Activated naive CD4-positive, alpha-beta T cell treated with anti-CD3 and anti-CD28 coated beads, Interleukin-2, amount 10 ng/mL, durations not matched to agents 7 days and 5 days (primary cell): ENCODE measurements at regions not wholly inside any gene's neighbourhood (a gene's known extent, or its start where the extent isn't known, plus 50 kb on each side); places are given as distances from the start of the nearest gene placed in this dataset.
A peak's percentile ranks its signal among the peaks of the same experiment; 100 is the strongest.
"Not testable (repeated sequence)": the region's sequence is repeated elsewhere in the genome, so short reads cannot be mapped to it uniquely, and the experiment has no call there.

Source experiments
- CTCF ChIA-PET: fragments of 350-600 bp; sonication (Branson Sonifier 250); formaldehyde crosslinking; loops from one replicate; lab custom pipeline; 2021; ENCODE audit warnings: antibody characterized with exemption; lab: Charles Lee
- DNase-seq: peaks from one replicate; pipeline ENCODE4 v3.0.0-alpha.2; 2020
- H3K27ac Mint-ChIP-seq: one replicate; pipeline ENCODE4 v1.8.0; 2021; ENCODE audit warnings: mild to moderate bottlenecking, moderate library complexity, mixed read lengths
- H3K27me3 Mint-ChIP-seq: one replicate; pipeline ENCODE4 v1.8.0; 2021; ENCODE audit warnings: mild to moderate bottlenecking, mixed read lengths
- H3K36me3 Mint-ChIP-seq: one replicate; pipeline ENCODE4 v1.8.0; 2021; ENCODE audit warnings: mixed read lengths
- H3K4me1 Mint-ChIP-seq: one replicate; pipeline ENCODE4 v1.8.0; 2021; ENCODE audit warnings: mixed read lengths
- H3K4me3 Mint-ChIP-seq: one replicate; pipeline ENCODE4 v1.8.0; 2021; ENCODE audit warnings: mild to moderate bottlenecking, moderate library complexity, mixed read lengths
- H3K9me3 Mint-ChIP-seq: one replicate; pipeline ENCODE4 v1.8.0; 2021; ENCODE audit warnings: mixed read lengths

DNA sequence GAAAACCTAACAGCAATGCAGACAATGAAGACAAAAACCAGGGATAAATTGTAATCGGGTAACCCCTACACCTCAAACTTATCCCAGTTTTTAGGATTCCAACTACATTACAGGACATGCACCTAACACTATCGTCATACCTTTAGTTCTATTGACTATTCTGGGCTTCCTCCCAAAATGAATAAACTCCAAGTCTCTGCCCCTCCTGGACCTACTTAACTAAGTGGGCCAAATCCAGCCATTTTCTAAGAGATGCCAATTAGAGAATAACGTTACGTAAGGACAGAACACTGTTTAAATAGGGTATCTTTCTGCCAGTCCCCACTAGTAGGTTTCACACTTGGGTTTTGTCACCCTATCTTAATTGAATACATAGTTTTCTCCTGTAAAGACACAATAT lies 253.1 kb upstream of the MKLN1 start:
- Mint-ChIP-seq H3K9me3 (no peaks in the 10 kb centered on the region), H3K4me3 (no peak overlapping the region), H3K27ac (no peak overlapping the region), H3K36me3 (peaks cover 26% of the 10 kb centered on the region), H3K27me3 (no peaks in the 10 kb centered on the region), H3K4me1 (peaks cover 17% of the 10 kb centered on the region)
- CTCF ChIA-PET = interaction anchor here (1.5 kb wide), 1 partner anchor 135 kb away, joined by 3 read pairs; no protein-coding TSS in a partner anchor
- no peak for DNase-seq

- no peaks in the 10 kb centered on the region for H3K27me3 Mint-ChIP-seq
- CTCF ChIA-PET = no interaction called here
- H3K4me3 Mint-ChIP-seq = no peak overlapping the region
- H3K36me3 Mint-ChIP-seq = peaks cover 26% of the 10 kb centered on the region
- H3K9me3 Mint-ChIP-seq = no peaks in the 10 kb centered on the region
- DNase-seq = no peak
- peak overlapping the region; percentile 5 for H3K27ac Mint-ChIP-seq
- peaks cover 15% of the 10 kb centered on the region for H3K4me1 Mint-ChIP-seq
Observed at GRCh38 chr7:131075406-131075805, 252.3 kb upstream of the MKLN1 start.

- no peak overlapping the region for H3K27ac Mint-ChIP-seq
- CTCF ChIA-PET = no interaction called here
- H3K4me1 Mint-ChIP-seq = peaks cover 14% of the 10 kb centered on the region
- no peaks in the 10 kb centered on the region for H3K9me3 Mint-ChIP-seq
- no peaks in the 10 kb centered on the region for H3K27me3 Mint-ChIP-seq
- no peak overlapping the region for H3K4me3 Mint-ChIP-seq
- no peak for DNase-seq
- peaks cover 24% of the 10 kb centered on the region for H3K36me3 Mint-ChIP-seq
Observed at GRCh38 chr7:131076032-131076431, 251.6 kb upstream of the MKLN1 start.

GRCh38 chr7:131076711-131077181 lies 250.9 kb upstream of the MKLN1 start:
- peaks cover 13% of the 10 kb centered on the region for H3K4me1 Mint-ChIP-seq
- H3K27me3 Mint-ChIP-seq = no peaks in the 10 kb centered on the region
- peaks cover 24% of the 10 kb centered on the region for H3K36me3 Mint-ChIP-seq
- H3K27ac Mint-ChIP-seq = peak overlapping the region; percentile 66
- no peak for DNase-seq
- no peaks in the 10 kb centered on the region for H3K9me3 Mint-ChIP-seq
- no peak overlapping the region for H3K4me3 Mint-ChIP-seq
- CTCF ChIA-PET = no interaction called here

DNA sequence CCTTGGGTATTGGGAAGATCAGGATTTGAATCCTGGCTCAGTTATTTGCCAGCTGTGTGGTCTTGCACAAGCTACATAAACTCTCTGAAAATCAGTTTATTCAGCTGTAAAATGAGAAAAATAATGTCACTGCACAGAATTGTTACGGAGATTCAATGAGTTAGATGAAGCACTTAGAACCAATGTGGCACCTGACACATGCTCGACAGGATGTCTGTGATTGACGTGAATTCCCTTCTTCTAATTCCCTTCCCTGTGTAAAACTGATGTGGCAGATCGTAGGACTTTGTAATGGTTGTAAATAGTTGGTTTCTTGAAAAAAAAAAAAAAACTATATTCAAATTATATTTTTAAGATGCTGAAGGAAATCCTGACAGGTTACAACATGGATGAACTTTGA lies 249.9 kb upstream of the MKLN1 start:
- Mint-ChIP-seq H3K36me3 (peaks cover 27% of the 10 kb centered on the region), H3K4me3 (no peak overlapping the region), H3K27me3 (no peaks in the 10 kb centered on the region), H3K27ac (no peak overlapping the region), H3K9me3 (no peaks in the 10 kb centered on the region), H3K4me1 (peaks cover 5% of the 10 kb centered on the region)
- DNase-seq = no peak
- CTCF ChIA-PET = no interaction called here

DNA sequence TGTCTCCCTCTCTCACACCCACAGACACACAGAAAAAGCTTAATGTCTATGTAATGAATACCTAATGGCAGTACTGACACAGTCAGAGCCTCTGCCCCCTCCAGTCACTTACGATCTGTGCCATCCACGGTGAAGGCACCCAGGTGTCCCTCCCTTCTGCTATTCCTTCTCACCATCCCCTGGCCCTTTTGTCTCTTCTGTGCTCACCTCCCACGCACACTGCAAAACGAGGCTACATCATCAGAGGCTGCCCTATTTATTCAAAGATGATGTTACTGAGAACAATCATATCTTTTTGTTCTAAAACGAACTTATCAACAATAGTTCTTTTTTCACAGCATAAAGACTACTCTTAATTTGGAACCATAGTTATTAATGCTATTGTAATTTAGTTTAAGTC lies 246.9 kb upstream of the MKLN1 start:
- Mint-ChIP-seq H3K4me3 (no peak overlapping the region), H3K27ac (no peak overlapping the region), H3K36me3 (peaks cover 23% of the 10 kb centered on the region), H3K4me1 (peaks cover 6% of the 10 kb centered on the region), H3K9me3 (peaks cover 3% of the 10 kb centered on the region), H3K27me3 (no peaks in the 10 kb centered on the region)
- no peak for DNase-seq
- CTCF ChIA-PET = interaction anchor here (0.9 to 1.8 kb wide), 2 partner anchors 11 to 22 kb away, joined by 3 to 6 read pairs; no protein-coding TSS in a partner anchor

GRCh38 chr7:131081308-131081707 lies 246.4 kb upstream of the MKLN1 start:
- Mint-ChIP-seq H3K36me3 (peaks cover 19% of the 10 kb centered on the region), H3K27me3 (no peaks in the 10 kb centered on the region), H3K4me1 (peaks cover 6% of the 10 kb centered on the region), H3K4me3 (no peak overlapping the region), H3K27ac (no peak overlapping the region), H3K9me3 (peaks cover 3% of the 10 kb centered on the region)
- CTCF ChIA-PET = no interaction called here
- no peak for DNase-seq

DNA sequence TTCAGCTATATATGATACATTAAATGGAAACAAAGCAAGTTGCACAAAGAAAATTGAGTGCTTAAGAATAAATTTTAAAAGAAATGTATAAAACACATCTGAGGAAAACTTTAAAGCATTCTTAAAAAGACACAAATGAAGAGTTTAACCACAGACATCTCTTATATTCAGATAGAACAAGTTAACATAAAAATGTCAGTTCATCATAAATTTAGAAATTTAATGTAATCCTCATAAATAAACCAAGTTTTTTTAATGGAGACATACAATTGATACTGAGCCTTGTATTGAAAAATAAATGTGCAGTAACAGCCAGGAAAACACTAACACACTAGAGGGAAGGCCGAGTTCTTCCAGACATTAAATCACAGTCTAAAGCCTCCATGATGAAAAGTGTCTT lies 243.9 kb upstream of the MKLN1 start:
- CTCF ChIA-PET = no interaction called here
- Mint-ChIP-seq H3K27ac (no peak overlapping the region), H3K4me1 (peaks cover 2% of the 10 kb centered on the region), H3K9me3 (peaks cover 3% of the 10 kb centered on the region), H3K4me3 (no peak overlapping the region), H3K27me3 (no peaks in the 10 kb centered on the region), H3K36me3 (peaks cover 24% of the 10 kb centered on the region)
- DNase-seq = no peak

GRCh38 chr7:131084336-131084735 lies 243.3 kb upstream of the MKLN1 start:
- H3K9me3 Mint-ChIP-seq, H3K27me3 Mint-ChIP-seq, H3K4me1 Mint-ChIP-seq, H3K4me3 Mint-ChIP-seq, CTCF ChIA-PET, DNase-seq, H3K27ac Mint-ChIP-seq: not testable (repeated sequence)
- peaks cover 26% of the 10 kb centered on the region for H3K36me3 Mint-ChIP-seq

GRCh38 chr7:131087756-131088658 lies 239.7 kb upstream of the MKLN1 start:
- no peaks in the 10 kb centered on the region for H3K27me3 Mint-ChIP-seq
- H3K9me3 Mint-ChIP-seq = peaks cover 3% of the 10 kb centered on the region
- CTCF ChIA-PET = interaction anchor here (0.6 to 1.0 kb wide), 2 partner anchors 8 to 147 kb away, joined by 3 read pairs; no protein-coding TSS in a partner anchor
- no peak overlapping the region for H3K27ac Mint-ChIP-seq
- no peak overlapping the region for H3K4me3 Mint-ChIP-seq
- no peak for DNase-seq
- H3K36me3 Mint-ChIP-seq = peaks cover 31% of the 10 kb centered on the region
- peaks cover 4% of the 10 kb centered on the region for H3K4me1 Mint-ChIP-seq

- Mint-ChIP-seq H3K27ac (no peak overlapping the region), H3K4me1 (peaks cover 7% of the 10 kb centered on the region), H3K4me3 (no peak overlapping the region), H3K9me3 (peaks cover 2% of the 10 kb centered on the region), H3K27me3 (no peaks in the 10 kb centered on the region), H3K36me3 (peaks cover 31% of the 10 kb centered on the region)
- CTCF ChIA-PET = interaction anchor here (1.4 kb wide), 1 partner anchor 22 kb away, joined by 3 read pairs; no protein-coding TSS in a partner anchor
- DNase-seq = no peak
Observed at GRCh38 chr7:131090188-131090587, 237.5 kb upstream of the MKLN1 start.

GRCh38 chr7:131090886-131091692 lies 236.6 kb upstream of the MKLN1 start:
- Mint-ChIP-seq H3K4me3 (no peak overlapping the region), H3K27ac (no peak overlapping the region), H3K27me3 (no peaks in the 10 kb centered on the region), H3K4me1 (peaks cover 5% of the 10 kb centered on the region), H3K9me3 (no peaks in the 10 kb centered on the region), H3K36me3 (peaks cover 25% of the 10 kb centered on the region)
- CTCF ChIA-PET = no interaction called here
- no peak for DNase-seq

DNA sequence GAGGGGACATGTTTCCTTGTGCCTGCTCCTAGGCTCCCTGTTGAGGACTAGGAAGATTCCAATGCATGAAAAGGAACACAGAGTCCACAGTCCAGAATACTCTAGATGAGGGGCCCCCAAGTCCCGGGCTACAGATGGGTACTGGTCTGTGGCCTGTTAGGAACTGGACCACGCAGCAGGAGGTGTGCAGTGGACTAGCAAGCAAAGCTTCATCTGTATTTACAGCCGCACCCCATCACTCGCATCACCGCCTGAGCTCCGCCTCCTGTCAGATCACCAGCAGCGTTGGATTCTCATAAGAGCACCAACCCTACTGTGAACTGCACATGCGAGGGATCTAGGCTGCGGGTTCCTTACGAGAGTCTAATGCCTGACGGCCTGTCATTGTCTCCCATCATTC lies 233.0 kb upstream of the MKLN1 start:
- H3K27me3 Mint-ChIP-seq = no peaks in the 10 kb centered on the region
- peaks cover 23% of the 10 kb centered on the region for H3K4me1 Mint-ChIP-seq
- H3K27ac Mint-ChIP-seq = no peak overlapping the region
- CTCF ChIA-PET = no interaction called here
- peaks cover 19% of the 10 kb centered on the region for H3K36me3 Mint-ChIP-seq
- H3K9me3 Mint-ChIP-seq = no peaks in the 10 kb centered on the region
- DNase-seq = no peak
- H3K4me3 Mint-ChIP-seq = no peak overlapping the region

DNA sequence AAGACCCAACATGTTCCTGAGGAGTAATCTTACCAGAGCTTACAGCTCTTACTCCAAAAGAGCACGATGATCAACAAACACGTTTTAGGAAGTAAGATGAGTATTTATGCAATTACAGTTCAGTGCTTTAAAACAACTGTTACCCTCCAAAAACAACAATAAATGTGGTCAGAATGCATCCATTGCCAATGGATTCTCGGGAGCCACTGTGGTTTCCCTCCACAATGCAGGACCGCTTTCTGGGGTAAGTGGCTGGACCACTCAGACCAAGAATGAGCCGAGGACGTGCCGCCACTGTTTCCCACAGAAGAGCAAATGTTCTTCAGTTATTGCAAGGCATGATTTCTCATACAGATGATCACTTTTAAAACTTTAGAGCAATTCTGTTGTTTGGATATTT lies 232.3 kb upstream of the MKLN1 start:
- Mint-ChIP-seq H3K9me3 (no peaks in the 10 kb centered on the region), H3K4me3 (no peak overlapping the region), H3K4me1 (peaks cover 28% of the 10 kb centered on the region), H3K27me3 (no peaks in the 10 kb centered on the region), H3K36me3 (peaks cover 18% of the 10 kb centered on the region), H3K27ac (no peak overlapping the region)
- CTCF ChIA-PET = interaction anchor here (1.0 kb wide), 1 partner anchor 8 kb away, joined by 3 read pairs; no protein-coding TSS in a partner anchor
- DNase-seq = no peak
